ENCODE measurements at regions not wholly inside any gene's neighbourhood (a gene's known extent, or its start where the extent isn't known, plus 50 kb on each side); places are given as distances from the start of the nearest gene placed in this dataset.
A peak's percentile ranks its signal among the peaks of the same experiment; 100 is the strongest.
"Not testable (repeated sequence)": the region's sequence is repeated elsewhere in the genome, so short reads cannot be mapped to it uniquely, and the experiment has no call there.

- Histone ChIP-seq H3K4me1 (ENCODE audit: control insufficient read depth in 1 of 2, insufficient read depth in 2 of 2, low read depth in 1 of 2, low read length in 1 of 2) (0 out of 4 replicates have a peak, but pooled peaks cover 0 to 10% of the 10 kb centered on the region in 2 experiments), H3K9ac (no peak overlapping the region), H3K36me3 (replicated peaks in 1 of 2; ENCODE audit: control insufficient read depth in 1 of 2, insufficient read depth in 2 of 2, low read length in 1 of 2) (no peaks in the 10 kb centered on the region), H3K27me3 (ENCODE audit: insufficient read depth) (no peaks in the 10 kb centered on the region), H4K20me1 (ENCODE audit: insufficient read depth) (no peaks in the 10 kb centered on the region), H3K4me2 (no peak overlapping the region), H3K9me2 (no peaks in the 10 kb centered on the region), H2AFZ (ENCODE audit: low read depth) (no peak overlapping the region), H3K9me3 (no peaks in the 10 kb centered on the region), H3K27ac (ENCODE audit: low read depth in 2 of 2, low read length in 1 of 2) (peak overlapping the region in 1 of 2 experiments; percentile 40; a peak in 3 of 4 replicates), H3F3A (replicated peaks; ENCODE audit: insufficient read depth) (peaks cover 7% of the 10 kb centered on the region), H3K4me3 (ENCODE audit: low read depth in 2 of 2, low read length in 1 of 2) (no peak overlapping the region), H3K79me2 (ENCODE audit: insufficient read depth) (no peaks in the 10 kb centered on the region)
- CTCF ChIA-PET: no interaction called here
- WGBS (ENCODE audit: low lambda C conversion rate): 92% methylated on average over 7 of the region's 7 CpGs
- TF ChIP-seq TAF1 (IDR thresholded peaks at IDR 0.05; ENCODE audit: borderline replicate concordance, low read depth, low read length): no peak
- TF ChIP-seq USF1 (IDR thresholded peaks at IDR 0.05; ENCODE audit: borderline replicate concordance, low read depth): no peak
- TF ChIP-seq EP300 (IDR thresholded peaks at IDR 0.05; ENCODE audit: borderline replicate concordance in 1 of 2, low read depth in 1 of 2, low read length in 1 of 2): peak in 1 of 2 experiments; percentile 49; a peak in 1 of 4 replicates
- TF ChIP-seq IRF3 (IDR thresholded peaks at IDR 0.05; ENCODE audit: low read depth, low read length): no peak
- TF ChIP-seq SMC3 (IDR thresholded peaks at IDR 0.05; ENCODE audit: low read depth, low read length): no peak
- TF ChIP-seq ZBTB33 (IDR thresholded peaks at IDR 0.05; ENCODE audit: borderline replicate concordance, low read depth): no peak
- peak; percentile 45; the same call in 1 of the 2 replicates for TF ChIP-seq TCF12 (IDR thresholded peaks at IDR 0.05)
- no peak for TF ChIP-seq GATA2 (CRISPR knock-in tag; IDR thresholded peaks at IDR 0.05)
- TF ChIP-seq FOSL2 (IDR thresholded peaks at IDR 0.05; ENCODE audit: borderline replicate concordance, low read depth): peak; percentile 67; the same call in 1 of the 2 replicates
- TF ChIP-seq MXI1 (IDR thresholded peaks at IDR 0.05; ENCODE audit: low read depth, low read length): no peak
- TF ChIP-seq USF2 (IDR thresholded peaks at IDR 0.05; ENCODE audit: borderline replicate concordance, low read depth, low read length): no peak
- peak; percentile 33; the same call in 1 of the 2 replicates for TF ChIP-seq NFIC (IDR thresholded peaks at IDR 0.05; ENCODE audit: borderline replicate concordance)
- TF ChIP-seq POLR2AphosphoS5 (IDR thresholded peaks at IDR 0.05; ENCODE audit: low read depth, low read length): no peak
- no peak for TF ChIP-seq EZH2phosphoT487 (IDR thresholded peaks at IDR 0.05; ENCODE audit: borderline replicate concordance, low read depth)
- no peak for TF ChIP-seq GABPA (IDR thresholded peaks at IDR 0.05; ENCODE audit: low read depth)
- TF ChIP-seq PBX3 (IDR thresholded peaks at IDR 0.05): no peak; the same call in 1 of the 2 replicates
- peak; percentile 60; the same call in 1 of the 2 replicates for TF ChIP-seq MEF2A (IDR thresholded peaks at IDR 0.05; ENCODE audit: borderline replicate concordance, low read depth)
- no peak for TF ChIP-seq RCOR1 (IDR thresholded peaks at IDR 0.05; ENCODE audit: low read length)
- TF ChIP-seq JUND (IDR thresholded peaks at IDR 0.05): peak; percentile 71
- TF ChIP-seq ELF1 (IDR thresholded peaks at IDR 0.05): no peak
- DNase-seq: no peak
- POLR2A ChIA-PET: no interaction called here
Measured at GRCh38 chr5:67983251-67984110, 232.1 kb upstream of the PIK3R1 start.

GRCh38 chr5:67982160-67982559, 233.4 kb upstream of the PIK3R1 start:
- H4K20me1 ChIP-seq (ENCODE audit: insufficient read depth); H3K4me3 ChIP-seq (ENCODE audit: low read depth in 2 of 2, low read length in 1 of 2); H3F3A ChIP-seq (replicated peaks; ENCODE audit: insufficient read depth); H2AFZ ChIP-seq (ENCODE audit: low read depth); CTCF ChIA-PET; H3K9me2 ChIP-seq; POLR2A ChIA-PET; H3K9me3 ChIP-seq; H3K27me3 ChIP-seq (ENCODE audit: insufficient read depth); H3K27ac ChIP-seq (ENCODE audit: low read depth in 2 of 2, low read length in 1 of 2); DNase-seq; H3K9ac ChIP-seq; H3K79me2 ChIP-seq (ENCODE audit: insufficient read depth); H3K36me3 ChIP-seq (replicated peaks in 1 of 2; ENCODE audit: control insufficient read depth in 1 of 2, insufficient read depth in 2 of 2, low read length in 1 of 2); H3K4me2 ChIP-seq: not testable (repeated sequence)
- 85% methylated on average over 4 of the region's 4 CpGs for WGBS (ENCODE audit: low lambda C conversion rate)
- 0 out of 4 replicates have a peak, but pooled peaks cover 0 to 10% of the 10 kb centered on the region in 2 experiments for H3K4me1 ChIP-seq (ENCODE audit: control insufficient read depth in 1 of 2, insufficient read depth in 2 of 2, low read depth in 1 of 2, low read length in 1 of 2)
